ENCODE measurements at regions not wholly inside any gene's neighbourhood (a gene's known extent, or its start where the extent isn't known, plus 50 kb on each side); places are given as distances from the start of the nearest gene placed in this dataset.

- TF ChIP-seq ARNT (IDR thresholded peaks at IDR 0.05) = no peak
- TF ChIP-seq SUZ12 (IDR thresholded peaks at IDR 0.05) = no peak
- TF ChIP-seq NFRKB (IDR thresholded peaks at IDR 0.05) = no peak
- no peak for TF ChIP-seq ZNF384 (IDR thresholded peaks at IDR 0.05)
- no peak for TF ChIP-seq PKNOX1 (IDR thresholded peaks at IDR 0.05)
- TF ChIP-seq BHLHE40 (IDR thresholded peaks at IDR 0.05; ENCODE audit: borderline replicate concordance) = no peak
- TF ChIP-seq SP1 (IDR thresholded peaks at IDR 0.05) = no peak
- no peak for TF ChIP-seq FOXK2 (IDR thresholded peaks at IDR 0.05)
- no peak for TF ChIP-seq TARDBP (IDR thresholded peaks at IDR 0.05)
- TF ChIP-seq CTBP1 (IDR thresholded peaks at IDR 0.05; ENCODE audit: borderline replicate concordance) = no peak
- no peak for TF ChIP-seq ELF4 (IDR thresholded peaks at IDR 0.05)
- no peak for TF ChIP-seq L3MBTL2 (conservative IDR thresholded peaks at IDR 0.05)
- no peak for TF ChIP-seq FOXM1 (IDR thresholded peaks at IDR 0.05; ENCODE audit: borderline replicate concordance)
These were observed 59.6 kb upstream of the FRMD4B start for GRCh38 chr3:69445498-69445897.
